Chondrocyte (in vitro differentiated cells): ENCODE measurements at regions not wholly inside any gene's neighbourhood (a gene's known extent, or its start where the extent isn't known, plus 50 kb on each side); places are given as distances from the start of the nearest gene placed in this dataset.
"Not testable (repeated sequence)": the region's sequence is repeated elsewhere in the genome, so short reads cannot be mapped to it uniquely, and the experiment has no call there.

ENCODE experiments used
- DNase-seq: peaks from one replicate; pipeline ENCODE4 v3.0.0; 2021; ENCODE audit warnings: mixed read lengths, low spot score
- H3K27ac Mint-ChIP-seq: one replicate; pipeline ENCODE4 v1.8.0; 2021; ENCODE audit warnings: mild to moderate bottlenecking, moderate library complexity, mixed read lengths; ENCODE audit not compliant: unreplicated experiment
- H3K27me3 Mint-ChIP-seq: 2 replicates; pipeline ENCODE4 v1.8.0; 2021; ENCODE audit warnings: low read depth, mixed read lengths
- H3K36me3 Mint-ChIP-seq: 2 replicates; pipeline ENCODE4 v1.8.0; 2021; ENCODE audit warnings: low read depth, mixed read lengths
- H3K4me1 Mint-ChIP-seq: 2 replicates; pipeline ENCODE4 v1.8.0; 2021; ENCODE audit warnings: low read depth, mild to moderate bottlenecking, mixed read lengths
- H3K4me3 Mint-ChIP-seq: one replicate; pipeline ENCODE4 v1.8.0; 2021; ENCODE audit warnings: mild to moderate bottlenecking, moderate library complexity, mixed read lengths; ENCODE audit not compliant: unreplicated experiment
- H3K9me3 Mint-ChIP-seq: 2 replicates; pipeline ENCODE4 v1.8.0; 2021; ENCODE audit warnings: low read depth, mixed read lengths
- CTCF ChIP-seq: fragments of 200-600 bp; sonication (generic); IDR thresholded peaks from 2 replicates; pipeline ENCODE4 v1.5.0; 2021; ENCODE audit warnings: antibody characterized with exemption, mild to moderate bottlenecking, moderate library complexity

- DNase-seq = no peak
- Mint-ChIP-seq H3K27me3 (peaks cover 8% of the 10 kb centered on the region), H3K9me3 (no peaks in the 10 kb centered on the region), H3K4me3 (no peak overlapping the region), H3K27ac (no peak overlapping the region), H3K4me1 (no peaks in the 10 kb centered on the region), H3K36me3 (no peaks in the 10 kb centered on the region)
- no peak for TF ChIP-seq CTCF
Measured at GRCh38 chr7:68067845-68068244, 1071.2 kb downstream of the TYW1 start.

- H3K27ac Mint-ChIP-seq = no peak overlapping the region
- no peak for DNase-seq
- H3K27me3 Mint-ChIP-seq = peaks cover 8% of the 10 kb centered on the region
- H3K9me3 Mint-ChIP-seq = no peaks in the 10 kb centered on the region
- H3K4me1 Mint-ChIP-seq = no peaks in the 10 kb centered on the region
- no peaks in the 10 kb centered on the region for H3K36me3 Mint-ChIP-seq
- no peak for TF ChIP-seq CTCF
- H3K4me3 Mint-ChIP-seq = no peak overlapping the region
Measured at GRCh38 chr7:68070992-68071391, 1074.4 kb downstream of the TYW1 start.

GRCh38 chr7:68073701-68074100 is 1077.1 kb downstream of the TYW1 start:
- no peaks in the 10 kb centered on the region for H3K9me3 Mint-ChIP-seq

GRCh38 chr7:68074242-68074641 is 1077.6 kb downstream of the TYW1 start:
- peaks cover 3% of the 10 kb centered on the region for H3K9me3 Mint-ChIP-seq
- H3K36me3 Mint-ChIP-seq = no peaks in the 10 kb centered on the region

More at GRCh38 chr7:68073701-68074100, 1077.1 kb downstream of the TYW1 start:
- no peaks in the 10 kb centered on the region for H3K4me1 Mint-ChIP-seq
- TF ChIP-seq CTCF = no peak
- no peaks in the 10 kb centered on the region for H3K36me3 Mint-ChIP-seq
- DNase-seq = no peak
- H3K27me3 Mint-ChIP-seq = peaks cover 5% of the 10 kb centered on the region
- no peak overlapping the region for H3K4me3 Mint-ChIP-seq
- H3K27ac Mint-ChIP-seq = no peak overlapping the region

GRCh38 chr7:68078157-68078710 is 1081.6 kb downstream of the TYW1 start:
- Mint-ChIP-seq H3K9me3 (peaks cover 6% of the 10 kb centered on the region), H3K4me3 (no peak overlapping the region)

More at GRCh38 chr7:68074242-68074641, 1077.6 kb downstream of the TYW1 start:
- no peak for DNase-seq
- H3K4me3 Mint-ChIP-seq = no peak overlapping the region
- no peak for TF ChIP-seq CTCF
- peaks cover 2% of the 10 kb centered on the region for H3K27me3 Mint-ChIP-seq
- no peak overlapping the region for H3K27ac Mint-ChIP-seq
- H3K4me1 Mint-ChIP-seq = no peaks in the 10 kb centered on the region

GRCh38 chr7:68082066-68082960 is 1085.7 kb downstream of the TYW1 start:
- H3K9me3 Mint-ChIP-seq = peaks cover 17% of the 10 kb centered on the region
- not testable (repeated sequence) for DNase-seq, H3K27me3 Mint-ChIP-seq

More at GRCh38 chr7:68078157-68078710, 1081.6 kb downstream of the TYW1 start:
- no peak for TF ChIP-seq CTCF
- no peak for DNase-seq
- Mint-ChIP-seq H3K4me1 (no peaks in the 10 kb centered on the region), H3K27ac (no peak overlapping the region), H3K36me3 (peaks cover 1% of the 10 kb centered on the region), H3K27me3 (peaks cover 3% of the 10 kb centered on the region)

GRCh38 chr7:68082961-68083657 is 1086.5 kb downstream of the TYW1 start:
- not testable (repeated sequence) for H3K27me3 Mint-ChIP-seq

More at GRCh38 chr7:68082066-68082960, 1085.7 kb downstream of the TYW1 start:
- not testable (repeated sequence) for H3K36me3 Mint-ChIP-seq, H3K4me3 Mint-ChIP-seq, H3K27ac Mint-ChIP-seq, H3K4me1 Mint-ChIP-seq

More at GRCh38 chr7:68082961-68083657, 1086.5 kb downstream of the TYW1 start:
- H3K4me3 Mint-ChIP-seq, H3K36me3 Mint-ChIP-seq, H3K27ac Mint-ChIP-seq, H3K4me1 Mint-ChIP-seq: not testable (repeated sequence)
- H3K9me3 Mint-ChIP-seq = peaks cover 17% of the 10 kb centered on the region
- peak; percentile 91 for DNase-seq
